Progenitor cell of endocrine pancreas (in vitro differentiated cells): ENCODE measurements at regions not wholly inside any gene's neighbourhood (a gene's known extent, or its start where the extent isn't known, plus 50 kb on each side); places are given as distances from the start of the nearest gene placed in this dataset.

Source experiments
- DNase-seq: peaks from one replicate; pipeline ENCODE4 v3.0.0; 2021; ENCODE audit warnings: low spot score; ENCODE audit not compliant: unreplicated experiment
- H3K27ac Mint-ChIP-seq: 2 replicates; pipeline ENCODE4 v1.8.0; 2021; ENCODE audit warnings: mild to moderate bottlenecking, moderate library complexity, mixed read lengths
- H3K27me3 Mint-ChIP-seq: 2 replicates; pipeline ENCODE4 v1.8.0; 2021; ENCODE audit warnings: mixed read lengths
- H3K36me3 Mint-ChIP-seq: 2 replicates; pipeline ENCODE4 v1.8.0; 2022; ENCODE audit warnings: mixed read lengths; ENCODE audit not compliant: insufficient read depth
- H3K4me1 Mint-ChIP-seq: 2 replicates; pipeline ENCODE4 v1.8.0; 2021; ENCODE audit warnings: low read depth, mixed read lengths
- H3K4me3 Mint-ChIP-seq: 2 replicates; pipeline ENCODE4 v1.8.0; 2021; ENCODE audit warnings: low read depth, mild to moderate bottlenecking, moderate library complexity, mixed read lengths
- H3K9me3 Mint-ChIP-seq: 2 replicates; pipeline ENCODE4 v1.8.0; 2021; ENCODE audit warnings: low read depth, mixed read lengths
- CTCF ChIP-seq: fragments of 200-600 bp; sonication (generic); IDR thresholded peaks from one replicate; pipeline ENCODE4 v1.5.0; 2021; ENCODE audit warnings: antibody characterized with exemption, mild to moderate bottlenecking; ENCODE audit not compliant: unreplicated experiment

GRCh38 chr3:24830230-24831152 lies 335.8 kb upstream of the THRB start:
- DNase-seq, result peak; percentile 21
- Mint-ChIP-seq H3K9me3 (no peaks in the 10 kb centered on the region), H3K4me1 (peaks cover 10% of the 10 kb centered on the region), H3K27ac (peak overlapping the region; percentile 51), H3K27me3 (peaks cover 76% of the 10 kb centered on the region), H3K4me3 (peak overlapping the region; percentile 72), H3K36me3 (no peaks in the 10 kb centered on the region)
- TF ChIP-seq CTCF, result no peak

- Mint-ChIP-seq H3K4me3 (no peak overlapping the region), H3K9me3 (no peaks in the 10 kb centered on the region), H3K27ac (no peak overlapping the region), H3K4me1 (peaks cover 12% of the 10 kb centered on the region), H3K36me3 (no peaks in the 10 kb centered on the region), H3K27me3 (peaks cover 72% of the 10 kb centered on the region)
- DNase-seq, result no peak
- TF ChIP-seq CTCF, result no peak
Measured at GRCh38 chr3:24831221-24831620, 336.6 kb upstream of the THRB start.

DNA sequence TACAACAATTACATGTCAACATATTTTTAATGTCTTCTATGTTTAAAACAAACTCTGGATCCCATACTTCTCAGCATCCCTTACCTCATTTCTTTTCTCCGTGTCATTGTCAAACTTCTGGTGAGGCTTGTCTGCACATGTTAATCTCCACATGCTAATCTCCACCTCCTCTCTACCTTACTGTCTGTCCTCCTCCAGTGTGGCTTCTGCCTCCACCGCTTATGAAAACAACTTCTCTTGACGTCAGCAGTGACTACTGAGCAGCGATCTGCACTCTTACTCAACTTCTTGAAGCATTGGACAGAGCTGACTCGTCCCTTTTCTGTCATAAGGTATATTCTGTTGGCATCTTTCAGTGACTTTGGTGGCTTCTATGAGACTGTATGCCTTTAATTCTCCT lies 338.2 kb upstream of the THRB start:
- no peak overlapping the region for H3K4me3 Mint-ChIP-seq
- no peaks in the 10 kb centered on the region for H3K9me3 Mint-ChIP-seq
- H3K4me1 Mint-ChIP-seq, result peaks cover 12% of the 10 kb centered on the region
- H3K36me3 Mint-ChIP-seq, result no peaks in the 10 kb centered on the region
- H3K27ac Mint-ChIP-seq, result no peak overlapping the region
- no peak for TF ChIP-seq CTCF
- no peak for DNase-seq
- H3K27me3 Mint-ChIP-seq, result peaks cover 57% of the 10 kb centered on the region

DNA sequence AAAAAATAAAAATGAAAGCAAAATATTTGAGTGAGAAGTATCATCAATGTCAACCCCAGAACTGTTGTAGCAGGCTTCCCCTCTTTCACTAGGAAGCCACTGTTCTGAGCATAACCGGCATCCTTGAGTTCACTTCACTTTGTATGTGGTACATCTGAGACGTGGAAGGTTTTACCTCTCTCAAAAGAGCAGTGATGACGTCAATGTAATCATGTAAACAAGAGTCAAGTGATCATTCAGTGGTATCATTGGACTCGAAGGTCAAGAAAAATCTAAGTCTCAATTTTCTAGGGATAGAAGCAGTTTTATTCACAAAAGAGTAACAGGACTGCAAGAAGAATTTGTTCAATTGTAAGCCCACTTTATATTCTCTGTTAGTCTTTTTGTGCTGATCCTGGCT lies 339.8 kb upstream of the THRB start:
- peaks cover 6% of the 10 kb centered on the region for H3K4me1 Mint-ChIP-seq
- no peak overlapping the region for H3K27ac Mint-ChIP-seq
- no peak overlapping the region for H3K4me3 Mint-ChIP-seq
- peaks cover 52% of the 10 kb centered on the region for H3K27me3 Mint-ChIP-seq
- H3K36me3 Mint-ChIP-seq, result no peaks in the 10 kb centered on the region
- TF ChIP-seq CTCF, result no peak
- no peak for DNase-seq
- H3K9me3 Mint-ChIP-seq, result no peaks in the 10 kb centered on the region

- no peak overlapping the region for H3K4me3 Mint-ChIP-seq
- H3K4me1 Mint-ChIP-seq, result peaks cover 6% of the 10 kb centered on the region
- H3K9me3 Mint-ChIP-seq, result no peaks in the 10 kb centered on the region
- TF ChIP-seq CTCF, result no peak
- DNase-seq, result no peak
- H3K36me3 Mint-ChIP-seq, result no peaks in the 10 kb centered on the region
- H3K27ac Mint-ChIP-seq, result no peak overlapping the region
- H3K27me3 Mint-ChIP-seq, result peaks cover 43% of the 10 kb centered on the region
Measured at GRCh38 chr3:24835510-24835909, 340.9 kb upstream of the THRB start.
